H9 (cell line): ENCODE measurements at regions not wholly inside any gene's neighbourhood (a gene's known extent, or its start where the extent isn't known, plus 50 kb on each side); places are given as distances from the start of the nearest gene placed in this dataset.
A peak's percentile ranks its signal among the peaks of the same experiment; 100 is the strongest.

Source experiments
- DNase-seq: peaks from one replicate; pipeline ENCODE4 v3.0.0-alpha.2; 2017
- H2AFZ ChIP-seq: one replicate; pipeline ENCODE4 v1.6.1; 2013; ENCODE audit warnings: mild to moderate bottlenecking, low read length, control low read depth, moderate library complexity
- H2AK5ac ChIP-seq: 2 replicates; pipeline ENCODE4 v1.6.1; 2013; ENCODE audit warnings: low read length, control low read depth, mixed read lengths; ENCODE audit not compliant: insufficient read length
- H2BK120ac ChIP-seq: one replicate; pipeline ENCODE4 v1.6.1; 2013; ENCODE audit warnings: low read depth, mild to moderate bottlenecking, low read length, control low read depth, inconsistent platforms; ENCODE audit not compliant: poor library complexity, severe bottlenecking
- H2BK12ac ChIP-seq: 2 replicates; pipeline ENCODE4 v1.6.1; 2013; ENCODE audit warnings: low read length, control low read depth, mixed read lengths, low read depth; ENCODE audit not compliant: insufficient read length
- H2BK15ac ChIP-seq: 2 replicates; pipeline ENCODE4 v1.6.1; 2013; ENCODE audit warnings: low read depth, low read length, control low read depth
- H2BK20ac ChIP-seq: one replicate; pipeline ENCODE4 v1.6.1; 2013; ENCODE audit warnings: low read depth, mild to moderate bottlenecking, low read length, control low read depth, inconsistent platforms; ENCODE audit not compliant: poor library complexity, severe bottlenecking
- H2BK5ac ChIP-seq: 2 replicates; pipeline ENCODE4 v1.6.1; 2013; ENCODE audit warnings: low read length, control low read depth, mixed read lengths; ENCODE audit not compliant: insufficient read length
- H3K14ac ChIP-seq: 2 replicates; pipeline ENCODE4 v1.6.1; 2013; ENCODE audit warnings: low read length, control low read depth; ENCODE audit not compliant: insufficient read depth
- H3K18ac ChIP-seq: 2 replicates; pipeline ENCODE4 v1.6.1; 2013; ENCODE audit warnings: low read depth, mild to moderate bottlenecking, mixed read lengths, low read length, control low read depth; ENCODE audit not compliant: insufficient read length
- H3K23ac ChIP-seq: 2 replicates; pipeline ENCODE4 v1.6.1; 2013; ENCODE audit warnings: low read length, control low read depth, mixed read lengths, low read depth; ENCODE audit not compliant: insufficient read length
- H3K23me2 ChIP-seq: 2 replicates; pipeline ENCODE4 v1.6.1; 2013; ENCODE audit warnings: low read depth, mild to moderate bottlenecking, mixed read lengths, low read length, control low read depth; ENCODE audit not compliant: insufficient read length, poor library complexity, severe bottlenecking
- H3K27ac ChIP-seq: 2 replicates; pipeline ENCODE4 v1.5.1; 2013; ENCODE audit warnings: low read length, control low read depth, mixed read lengths, low read depth; ENCODE audit not compliant: insufficient read length
- H3K27me3 ChIP-seq: 2 replicates; pipeline ENCODE4 v1.6.1; 2013; ENCODE audit warnings: low read length, control low read depth, inconsistent platforms; ENCODE audit not compliant: insufficient read depth
- H3K4ac ChIP-seq: 2 replicates; pipeline ENCODE4 v1.6.1; 2013; ENCODE audit warnings: low read depth, mild to moderate bottlenecking, control low read depth, inconsistent platforms, low read length, moderate library complexity
- H3K4me1 ChIP-seq: 2 replicates; pipeline ENCODE4 v1.6.1; 2013; ENCODE audit warnings: low read length, control low read depth, inconsistent platforms; ENCODE audit not compliant: insufficient read depth
- H3K4me2 ChIP-seq: 2 replicates; pipeline ENCODE4 v1.6.1; 2013; ENCODE audit warnings: low read length, control low read depth, mixed read lengths; ENCODE audit not compliant: insufficient read length, insufficient read depth
- H3K56ac ChIP-seq: 2 replicates; pipeline ENCODE4 v1.6.1; 2013; ENCODE audit warnings: low read depth, mild to moderate bottlenecking, mixed read lengths, low read length, control low read depth; ENCODE audit not compliant: insufficient read length
- H3K79me1 ChIP-seq: 2 replicates; pipeline ENCODE4 v1.6.1; 2013; ENCODE audit warnings: low read depth, mild to moderate bottlenecking, moderate library complexity, low read length, control low read depth, inconsistent platforms; ENCODE audit not compliant: insufficient read depth, poor library complexity, severe bottlenecking
- H3K79me2 ChIP-seq: 2 replicates; pipeline ENCODE4 v1.6.1; 2013; ENCODE audit warnings: low read length, control low read depth, inconsistent platforms; ENCODE audit not compliant: insufficient read depth
- H3K9ac ChIP-seq: 2 replicates; pipeline ENCODE4 v1.6.1; 2013; ENCODE audit warnings: low read length, control low read depth, mixed read lengths; ENCODE audit not compliant: insufficient read length; ENCODE audit errors: extremely low read depth
- H3K9me3 ChIP-seq: one replicate; pipeline ENCODE4 v1.6.1; 2013; ENCODE audit warnings: low read depth, low read length, inconsistent platforms; ENCODE audit not compliant: control insufficient read depth
- H3T11ph ChIP-seq: one replicate; pipeline ENCODE4 v1.6.1; 2013; ENCODE audit warnings: mild to moderate bottlenecking, low read length, control low read depth, inconsistent platforms
- H4K20me1 ChIP-seq: one replicate; pipeline ENCODE4 v1.6.1; 2013; ENCODE audit not compliant: control insufficient read depth, insufficient read length, insufficient read depth
- H4K5ac ChIP-seq: 2 replicates; pipeline ENCODE4 v1.6.1; 2013; ENCODE audit warnings: low read depth, mild to moderate bottlenecking, mixed read lengths, low read length, control low read depth; ENCODE audit not compliant: insufficient read length
- H4K8ac ChIP-seq: replicated peaks from 2 replicates; pipeline ENCODE4 v1.6.1; 2013; ENCODE audit warnings: low read length, control low read depth, mixed read lengths, low read depth; ENCODE audit not compliant: insufficient read length
- H4K91ac ChIP-seq: 2 replicates; pipeline ENCODE4 v1.6.1; 2013; ENCODE audit warnings: low read depth, mild to moderate bottlenecking, moderate library complexity, mixed read lengths, low read length, control low read depth; ENCODE audit not compliant: insufficient read length
- H3K27ac Mint-ChIP-seq, 3 experiments: 2 replicates in 2 of 3; 3 replicates in 1 of 3; pipeline ENCODE4 v1.8.0; 2020 to 2021; ENCODE audit warnings: mixed read lengths in 3 of 3, mild to moderate bottlenecking in 1 of 3, moderate library complexity in 1 of 3
- H3K27me3 Mint-ChIP-seq: 2 replicates; pipeline ENCODE4 v1.8.0; 2021; ENCODE audit warnings: low read depth, mild to moderate bottlenecking, moderate library complexity, mixed read lengths
- H3K36me3 Mint-ChIP-seq, 3 experiments: 2 replicates in 2 of 3; 3 replicates in 1 of 3; pipeline ENCODE4 v1.8.0; 2020 to 2021; ENCODE audit warnings: low read depth in 3 of 3, mixed read lengths in 3 of 3; ENCODE audit not compliant: insufficient read depth in 1 of 3
- H3K4me1 Mint-ChIP-seq, 2 experiments: 2 replicates each; pipeline ENCODE4 v1.8.0; 2020; ENCODE audit warnings: mixed read lengths in 2 of 2
- H3K4me3 Mint-ChIP-seq, 2 experiments: 2 replicates in 1 of 2; 3 replicates in 1 of 2; pipeline ENCODE4 v1.8.0; 2020 to 2021; ENCODE audit warnings: mild to moderate bottlenecking in 2 of 2, mixed read lengths in 2 of 2, moderate library complexity in 1 of 2
- H3K9me3 Mint-ChIP-seq, 2 experiments: 2 replicates in 1 of 2; 3 replicates in 1 of 2; pipeline ENCODE4 v1.8.0; 2020; ENCODE audit warnings: mild to moderate bottlenecking in 2 of 2, mixed read lengths in 2 of 2, moderate library complexity in 1 of 2
- CTCF ChIP-seq: fragments of 200-600 bp; sonication (generic); conservative IDR thresholded peaks from 3 replicates; pipeline ENCODE4 v1.8.0; 2021; ENCODE audit warnings: antibody characterized with exemption, mild to moderate bottlenecking
- WGBS: extraction: QIAGEN DNeasy Blood & Tissue Kit; methylation state at CpG from one replicate; pipeline ENCODE4 v1.1.7; 2013; ENCODE audit warnings: missing lambda C conversion rate, low lambda C conversion rate, mixed read lengths; ENCODE audit not compliant: insufficient read length; ENCODE audit errors: extremely low coverage; 5-methylcytosine and 5-hydroxymethylcytosine counted together

GRCh38 chr16:86843812-86844211 lies 265.5 kb downstream of the FOXL1 start:
- H3K27me3 ChIP-seq: no peaks in the 10 kb centered on the region
- Mint-ChIP-seq H3K4me1 (peaks cover 8 to 9% of the 10 kb centered on the region in 2 experiments; a peak in 3 of 4 replicates), H3K9me3 (peaks cover 0 to 3% of the 10 kb centered on the region in 2 experiments; a peak in 1 of 5 replicates), H3K36me3 (no peaks in the 10 kb centered on the region), H3K4me3 (peak overlapping the region in 1 of 2 experiments; percentile 48; a peak in 1 of 5 replicates), H3K27me3 (peaks cover 6% of the 10 kb centered on the region), H3K27ac (peak overlapping the region in 2 of 3 experiments; percentile 18 to 54; a peak in 1 of 7 replicates)
- H3K4me1 ChIP-seq: no peaks in the 10 kb centered on the region
- H3K9ac ChIP-seq: no peak overlapping the region
- no peak overlapping the region for H2BK120ac ChIP-seq
- no peak overlapping the region for H2BK5ac ChIP-seq
- H3K23ac ChIP-seq: no peak overlapping the region
- no peak for DNase-seq
- TF ChIP-seq CTCF: no peak
- no peak overlapping the region for H2BK12ac ChIP-seq
- H2AK5ac ChIP-seq: no peak overlapping the region
- H3K4ac ChIP-seq: no peak overlapping the region
- no peak overlapping the region for H3K56ac ChIP-seq
- no peaks in the 10 kb centered on the region for H4K20me1 ChIP-seq
- H3K14ac ChIP-seq: no peak overlapping the region
- no peak overlapping the region for H2BK15ac ChIP-seq
- WGBS: no CpG with 5 or more reads among the region's 12 CpGs
- no peak overlapping the region for H3K18ac ChIP-seq
- no peak overlapping the region for H2BK20ac ChIP-seq
- no peaks in the 10 kb centered on the region for H3K79me1 ChIP-seq
- no peak overlapping the region for H4K91ac ChIP-seq
- H4K5ac ChIP-seq: no peak overlapping the region
- no peak overlapping the region for H3K4me2 ChIP-seq
- H3K27ac ChIP-seq: no peak overlapping the region
- H2AFZ ChIP-seq: no peak overlapping the region
- H3K9me3 ChIP-seq: no peaks in the 10 kb centered on the region
- no peak overlapping the region for H3T11ph ChIP-seq
- H3K23me2 ChIP-seq: no peaks in the 10 kb centered on the region
- H4K8ac ChIP-seq: no peak overlapping the region
- no peaks in the 10 kb centered on the region for H3K79me2 ChIP-seq
